ENCODE measurements at regions not wholly inside any gene's neighbourhood (a gene's known extent, or its start where the extent isn't known, plus 50 kb on each side); places are given as distances from the start of the nearest gene placed in this dataset.

GRCh38 chrX:146208821-146209220 is 391.2 kb downstream of the SLITRK2 start:
- H2AFZ ChIP-seq (ENCODE audit: low read length): no peak overlapping the region
- no peaks in the 10 kb centered on the region for H3K36me3 ChIP-seq (ENCODE audit: low read depth, low read length)
- CTCF ChIA-PET: no interaction called here
- DNase-seq (no peak), ATAC-seq (no peak)
- no peak overlapping the region for H3K27ac ChIP-seq (ENCODE audit: low read length)
- no peaks in the 10 kb centered on the region for H3K4me1 ChIP-seq (ENCODE audit: insufficient read depth, low read length)
- H3F3A ChIP-seq (ENCODE audit: low read length, unreplicated experiment): no peaks in the 10 kb centered on the region
- no peak overlapping the region for H3K9ac ChIP-seq (ENCODE audit: low read length)
- no peaks in the 10 kb centered on the region for H3K9me2 ChIP-seq (replicated peaks; ENCODE audit: low read length)
- H3K4me3 ChIP-seq (ENCODE audit: low read length): no peak overlapping the region
- no peaks in the 10 kb centered on the region for H3K79me2 ChIP-seq (ENCODE audit: low read length)
- no peaks in the 10 kb centered on the region for H3K27me3 ChIP-seq (ENCODE audit: low read length)
- no peaks in the 10 kb centered on the region for H4K20me1 ChIP-seq (ENCODE audit: low read length)
- POLR2A ChIA-PET (ENCODE audit: unreplicated experiment): no interaction called here
- no peaks in the 10 kb centered on the region for H3K9me3 ChIP-seq (ENCODE audit: low read length)
- intact Hi-C loops (cut with micrococcal nuclease): no loop called here
- H3K4me2 ChIP-seq (ENCODE audit: low read length): no peak overlapping the region
- TF ChIP-seq EZH2 (IDR thresholded peaks at IDR 0.05; ENCODE audit: low read length, unreplicated experiment) (no peak), CTCF (conservative IDR thresholded peaks at IDR 0.05; ENCODE audit: low read depth, low read length) (no peak), EZH2phosphoT487 (IDR thresholded peaks at IDR 0.05; ENCODE audit: borderline replicate concordance, low read length) (no peak)
- no TSS peak for BruUV-seq (replicated peaks)

GRCh38 chrX:146224442-146224841 is 406.8 kb downstream of the SLITRK2 start:
- ATAC-seq: no peak
- no peaks in the 10 kb centered on the region for H3K9me3 ChIP-seq (ENCODE audit: low read length)
- BruUV-seq (replicated peaks): no TSS peak
- ChIA-PET POLR2A (ENCODE audit: unreplicated experiment) (no interaction called here), CTCF (no interaction called here)
- H3K4me2 ChIP-seq (ENCODE audit: low read length): no peak overlapping the region
- H3K79me2 ChIP-seq (ENCODE audit: low read length): no peaks in the 10 kb centered on the region
- no peaks in the 10 kb centered on the region for H3K9me2 ChIP-seq (replicated peaks; ENCODE audit: low read length)
- no peak overlapping the region for H3K9ac ChIP-seq (ENCODE audit: low read length)
- H3F3A ChIP-seq (ENCODE audit: low read length, unreplicated experiment): no peaks in the 10 kb centered on the region
- no peaks in the 10 kb centered on the region for H4K20me1 ChIP-seq (ENCODE audit: low read length)
- no peaks in the 10 kb centered on the region for H3K27me3 ChIP-seq (ENCODE audit: low read length)
- no peak overlapping the region for H3K27ac ChIP-seq (ENCODE audit: low read length)
- no peaks in the 10 kb centered on the region for H3K36me3 ChIP-seq (ENCODE audit: low read depth, low read length)
- peak; percentile 9 for DNase-seq
- H3K4me3 ChIP-seq (ENCODE audit: low read length): no peak overlapping the region
- intact Hi-C loops (cut with micrococcal nuclease): no loop called here
- no peaks in the 10 kb centered on the region for H3K4me1 ChIP-seq (ENCODE audit: insufficient read depth, low read length)
- no peak for TF ChIP-seq EZH2phosphoT487 (IDR thresholded peaks at IDR 0.05; ENCODE audit: borderline replicate concordance, low read length)
- TF ChIP-seq CTCF (conservative IDR thresholded peaks at IDR 0.05; ENCODE audit: low read depth, low read length): peak; percentile 35; the same call in 1 of the 2 replicates
- H2AFZ ChIP-seq (ENCODE audit: low read length): no peak overlapping the region

- no peaks in the 10 kb centered on the region for H4K20me1 ChIP-seq (ENCODE audit: low read length)
- no peak overlapping the region for H3K4me2 ChIP-seq (ENCODE audit: low read length)
- TF ChIP-seq EZH2phosphoT487 (IDR thresholded peaks at IDR 0.05; ENCODE audit: borderline replicate concordance, low read length) (no peak), CTCF (conservative IDR thresholded peaks at IDR 0.05; ENCODE audit: low read depth, low read length) (no peak), EZH2 (IDR thresholded peaks at IDR 0.05; ENCODE audit: low read length, unreplicated experiment) (no peak)
- intact Hi-C loops (cut with micrococcal nuclease): no loop called here
- no peaks in the 10 kb centered on the region for H3K79me2 ChIP-seq (ENCODE audit: low read length)
- no peaks in the 10 kb centered on the region for H3K9me3 ChIP-seq (ENCODE audit: low read length)
- H3K9ac ChIP-seq (ENCODE audit: low read length): no peak overlapping the region
- ChIA-PET CTCF (no interaction called here), POLR2A (ENCODE audit: unreplicated experiment) (no interaction called here)
- no peaks in the 10 kb centered on the region for H3K27me3 ChIP-seq (ENCODE audit: low read length)
- H3F3A ChIP-seq (ENCODE audit: low read length, unreplicated experiment): no peaks in the 10 kb centered on the region
- H3K36me3 ChIP-seq (ENCODE audit: low read depth, low read length): no peaks in the 10 kb centered on the region
- ATAC-seq (no peak), DNase-seq (peak; percentile 2)
- H3K4me1 ChIP-seq (ENCODE audit: insufficient read depth, low read length): 0 out of 2 replicates have a peak, but pooled peaks cover 6% of the 10 kb centered on the region
- no peak overlapping the region for H3K27ac ChIP-seq (ENCODE audit: low read length)
- H3K4me3 ChIP-seq (ENCODE audit: low read length): no peak overlapping the region
- no peak overlapping the region for H2AFZ ChIP-seq (ENCODE audit: low read length)
- no peaks in the 10 kb centered on the region for H3K9me2 ChIP-seq (replicated peaks; ENCODE audit: low read length)
- no TSS peak for BruUV-seq (replicated peaks)
Measured at GRCh38 chrX:146238173-146238572, 420.5 kb downstream of the SLITRK2 start.
